GM21367 (cell line): ENCODE measurements at regions not wholly inside any gene's neighbourhood (a gene's known extent, or its start where the extent isn't known, plus 50 kb on each side); places are given as distances from the start of the nearest gene placed in this dataset.
"Not testable (repeated sequence)": the region's sequence is repeated elsewhere in the genome, so short reads cannot be mapped to it uniquely, and the experiment has no call there.

Source experiments
- ATAC-seq: cut with Tn5 transposase; IDR thresholded peaks from one replicate; pipeline ENCODE4 v1.9.1; 2021; ENCODE audit not compliant: unreplicated experiment

- ATAC-seq = no peak
These were observed 164.6 kb downstream of the OR2B2 start for GRCh38 chr6:27747637-27748036.

DNA sequence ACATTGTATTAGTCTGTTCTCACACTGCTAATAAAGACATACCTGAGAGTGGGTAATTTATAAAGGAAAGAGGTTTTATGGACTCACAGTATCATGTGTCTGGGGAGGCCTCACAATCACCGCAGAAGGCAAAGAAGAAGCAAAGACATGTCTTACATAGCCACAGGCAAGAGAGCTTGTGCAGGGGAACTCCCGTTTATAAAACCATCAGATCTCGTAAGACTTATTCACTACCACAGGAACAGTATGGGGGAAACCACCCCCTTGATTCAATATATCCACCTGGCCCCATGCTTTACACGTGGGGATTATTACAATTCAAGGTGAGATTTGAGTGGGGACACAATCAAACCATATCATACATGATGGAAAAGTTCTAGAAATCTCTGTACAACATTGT, 165.3 kb downstream of the OR2B2 start:
- not testable (repeated sequence) for ATAC-seq

GRCh38 chr6:27743787-27744186, 168.4 kb downstream of the OR2B2 start:
- ATAC-seq = no peak

DNA sequence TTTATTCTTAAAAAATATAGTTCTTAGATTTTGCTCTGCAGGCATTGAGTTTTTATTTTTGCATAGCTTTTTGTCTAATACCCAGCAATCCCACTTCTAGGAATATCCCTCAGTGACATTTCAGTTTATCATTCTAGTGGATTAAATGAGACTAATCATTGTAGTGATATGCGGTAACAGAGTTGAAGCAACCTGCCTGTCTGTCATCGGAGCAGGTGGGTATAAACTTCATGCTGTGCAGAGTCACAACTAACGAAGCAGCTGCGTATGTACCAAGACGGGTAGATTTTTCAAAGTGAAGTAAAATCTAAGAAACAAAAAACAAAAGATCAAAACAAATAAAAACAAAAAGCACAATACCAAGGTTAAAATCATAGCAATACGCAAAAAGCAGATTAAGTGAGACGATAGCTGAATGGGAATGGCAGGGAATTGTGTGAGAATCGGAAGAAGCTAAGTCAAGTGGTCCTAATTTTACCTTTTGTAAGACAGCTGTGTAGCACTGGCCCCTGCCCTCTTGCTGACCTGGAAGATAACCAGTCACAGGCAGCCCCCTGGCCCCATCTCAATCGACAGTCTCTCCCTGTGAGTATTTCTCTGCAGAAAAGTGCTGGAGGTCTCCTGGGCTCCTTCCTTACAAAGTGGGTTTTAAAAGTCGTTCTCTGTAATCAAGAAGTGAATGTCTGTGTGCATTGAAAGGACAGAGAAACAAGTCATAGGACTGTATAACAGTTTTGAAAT, 169.2 kb downstream of the OR2B2 start:
- no peak for ATAC-seq

DNA sequence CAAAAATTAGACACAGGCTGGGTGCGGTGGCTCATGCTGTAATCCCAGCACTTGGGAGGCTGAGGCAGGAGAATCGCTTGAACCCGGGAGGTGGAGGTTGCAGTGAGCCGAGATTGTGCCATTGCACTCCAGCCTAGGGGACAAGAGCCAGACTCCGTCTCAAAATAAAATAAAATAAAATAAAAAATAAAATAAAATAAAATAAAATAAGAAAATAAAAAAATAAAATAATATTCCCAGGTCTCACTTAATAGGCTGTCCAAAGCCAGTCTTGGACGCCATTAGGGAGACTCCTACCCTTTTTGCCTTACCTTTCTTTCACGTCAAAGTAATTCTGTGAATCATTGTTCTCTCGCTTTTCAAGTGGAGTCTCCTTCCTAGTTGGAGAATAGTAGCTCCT, 172.3 kb downstream of the OR2B2 start:
- not testable (repeated sequence) for ATAC-seq

DNA sequence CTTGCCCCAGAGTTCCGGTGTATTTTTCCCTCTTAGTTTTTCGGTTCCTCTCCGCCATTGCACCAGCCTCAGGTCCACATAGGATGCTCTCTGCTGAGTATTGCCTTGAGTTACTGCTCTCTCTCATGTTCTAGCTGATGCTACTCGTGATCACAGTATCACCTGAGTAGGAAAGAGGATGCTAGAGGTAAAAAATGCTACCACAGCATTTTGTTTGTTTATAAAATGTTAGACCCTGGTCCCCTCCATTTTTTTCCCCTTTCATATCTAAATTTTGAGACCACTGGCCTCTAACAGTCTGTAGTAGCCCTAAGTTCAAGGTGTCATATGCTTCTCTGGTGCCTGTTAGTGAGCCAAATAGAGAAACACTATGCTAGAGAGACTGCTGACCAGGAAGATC, 175.5 kb downstream of the OR2B2 start:
- no peak for ATAC-seq

- no peak for ATAC-seq
These were observed 183.8 kb downstream of the OR2B2 start for GRCh38 chr6:27728442-27728841.

GRCh38 chr6:27726619-27727023, 185.6 kb downstream of the OR2B2 start:
- no peak for ATAC-seq

DNA sequence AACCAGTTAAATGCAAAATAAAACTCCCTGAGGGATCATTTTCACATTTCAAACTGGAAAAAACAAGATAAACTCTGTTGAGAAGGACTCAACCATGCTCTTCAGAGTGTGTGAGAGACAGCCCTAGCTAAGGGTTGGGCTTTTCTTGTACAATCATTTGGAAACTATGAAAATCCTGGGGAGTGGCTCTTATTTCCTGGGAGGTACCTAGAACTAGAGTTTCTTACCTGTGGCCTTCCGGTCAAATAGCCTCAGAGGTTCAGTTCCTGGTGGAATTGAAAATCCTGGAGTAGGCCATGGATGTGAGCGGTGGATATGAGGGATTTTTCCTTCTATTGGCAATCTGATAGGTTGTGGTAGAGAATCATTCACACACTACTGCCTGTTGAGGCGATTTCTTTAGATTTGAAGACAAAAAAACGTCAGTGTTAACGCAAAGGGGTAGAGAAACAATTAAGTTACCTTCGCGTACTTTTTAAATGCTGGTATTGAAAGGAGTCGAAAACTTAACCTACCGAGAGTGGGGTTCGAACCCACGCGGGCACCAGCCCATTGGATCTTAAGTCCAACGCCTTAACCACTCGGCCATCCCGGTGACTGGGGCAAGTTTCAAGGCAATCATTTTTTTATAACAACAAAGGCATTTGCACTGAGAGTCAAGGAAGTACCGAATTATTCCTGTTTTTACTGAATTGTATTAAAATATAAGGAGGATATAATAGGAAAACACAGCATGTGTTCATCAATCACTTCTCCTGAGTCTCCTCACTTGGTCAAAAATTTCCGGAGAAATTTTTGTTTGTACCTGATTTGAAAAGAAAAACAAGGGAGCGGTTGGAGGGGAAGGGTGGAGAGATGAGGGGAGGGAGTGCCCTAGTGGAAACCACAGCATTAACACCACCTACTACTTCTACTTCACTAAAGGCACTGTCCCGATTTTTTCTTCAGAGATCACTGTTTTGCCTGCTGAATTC, 191.3 kb downstream of the OR2B2 start:
- no peak for ATAC-seq

- not testable (repeated sequence) for ATAC-seq
These were observed 193.2 kb downstream of the OR2B2 start for GRCh38 chr6:27719039-27719438.

DNA sequence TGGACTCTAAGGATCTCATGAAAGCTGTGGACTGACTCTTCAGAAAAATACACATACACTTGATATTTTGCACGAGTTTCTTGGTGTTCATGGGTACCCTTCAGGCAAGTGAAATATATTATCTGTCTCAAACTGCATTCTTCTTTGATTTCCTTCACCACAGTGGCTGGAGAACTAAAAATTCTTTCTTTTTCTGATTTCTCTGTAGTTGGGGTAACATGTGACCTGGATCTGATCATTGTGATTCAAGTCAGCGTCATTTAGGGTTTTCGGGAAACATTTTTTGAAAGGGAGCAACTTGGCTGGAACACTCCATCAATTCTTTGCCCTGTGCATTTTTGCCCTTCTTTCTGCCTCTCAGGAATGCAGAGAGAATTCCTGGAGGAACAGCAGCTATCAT, 205.8 kb downstream of the OR2B2 start:
- no peak for ATAC-seq

GRCh38 chr6:27700337-27700736, 211.9 kb downstream of the OR2B2 start:
- ATAC-seq = no peak

GRCh38 chr6:27694547-27694874, 217.7 kb downstream of the OR2B2 start:
- ATAC-seq = no peak

- no peak for ATAC-seq
These were observed 218.2 kb downstream of the OR2B2 start for GRCh38 chr6:27693766-27694546.

DNA sequence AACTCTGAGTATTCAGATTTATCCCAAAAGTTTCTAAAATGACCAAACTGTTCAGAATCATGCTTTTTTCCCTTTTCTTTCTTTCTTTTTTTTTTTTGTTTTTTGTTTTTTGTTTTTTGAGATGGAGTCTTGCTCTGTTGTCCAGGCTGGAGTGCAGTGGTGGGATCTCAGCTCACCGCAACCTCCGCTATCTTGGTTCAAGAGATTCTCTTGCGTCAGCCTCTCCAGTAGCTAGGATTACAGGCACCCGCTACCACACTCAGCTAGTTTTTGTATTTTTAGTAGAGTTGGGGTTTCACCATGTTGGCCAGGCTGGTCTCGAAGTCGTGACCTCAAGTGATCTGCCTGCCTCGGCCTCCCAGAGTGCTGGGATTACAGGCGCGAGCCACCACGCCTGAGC, 219.2 kb upstream of the ZNF184 start:
- ATAC-seq = not testable (repeated sequence)

DNA sequence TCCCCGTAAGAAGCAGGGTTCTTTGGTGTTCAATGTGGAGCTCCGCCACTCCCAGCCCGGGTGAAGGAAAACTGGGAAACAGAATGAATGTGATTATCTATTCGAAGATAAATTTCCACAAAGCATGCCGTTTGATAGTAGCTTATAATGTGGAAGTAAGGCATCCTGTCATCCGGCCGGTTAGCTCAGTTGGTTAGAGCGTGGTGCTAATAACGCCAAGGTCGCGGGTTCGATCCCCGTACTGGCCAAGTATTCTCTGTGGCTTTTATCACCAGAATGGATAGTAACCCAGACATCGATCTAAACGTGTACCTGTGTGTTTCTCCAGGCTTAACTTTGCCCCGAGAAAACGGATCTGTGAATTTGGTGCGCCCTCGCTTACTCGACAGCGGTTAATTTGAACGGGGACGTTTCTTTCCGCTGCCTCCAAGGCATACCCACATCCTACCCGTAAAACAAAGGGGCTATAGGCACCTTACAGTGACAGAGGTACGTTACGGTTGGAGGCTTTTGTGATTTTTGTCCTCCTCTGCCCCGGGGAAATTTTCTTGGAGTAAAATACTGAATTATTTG, 215.2 kb upstream of the ZNF184 start:
- peak; percentile 51 for ATAC-seq

DNA sequence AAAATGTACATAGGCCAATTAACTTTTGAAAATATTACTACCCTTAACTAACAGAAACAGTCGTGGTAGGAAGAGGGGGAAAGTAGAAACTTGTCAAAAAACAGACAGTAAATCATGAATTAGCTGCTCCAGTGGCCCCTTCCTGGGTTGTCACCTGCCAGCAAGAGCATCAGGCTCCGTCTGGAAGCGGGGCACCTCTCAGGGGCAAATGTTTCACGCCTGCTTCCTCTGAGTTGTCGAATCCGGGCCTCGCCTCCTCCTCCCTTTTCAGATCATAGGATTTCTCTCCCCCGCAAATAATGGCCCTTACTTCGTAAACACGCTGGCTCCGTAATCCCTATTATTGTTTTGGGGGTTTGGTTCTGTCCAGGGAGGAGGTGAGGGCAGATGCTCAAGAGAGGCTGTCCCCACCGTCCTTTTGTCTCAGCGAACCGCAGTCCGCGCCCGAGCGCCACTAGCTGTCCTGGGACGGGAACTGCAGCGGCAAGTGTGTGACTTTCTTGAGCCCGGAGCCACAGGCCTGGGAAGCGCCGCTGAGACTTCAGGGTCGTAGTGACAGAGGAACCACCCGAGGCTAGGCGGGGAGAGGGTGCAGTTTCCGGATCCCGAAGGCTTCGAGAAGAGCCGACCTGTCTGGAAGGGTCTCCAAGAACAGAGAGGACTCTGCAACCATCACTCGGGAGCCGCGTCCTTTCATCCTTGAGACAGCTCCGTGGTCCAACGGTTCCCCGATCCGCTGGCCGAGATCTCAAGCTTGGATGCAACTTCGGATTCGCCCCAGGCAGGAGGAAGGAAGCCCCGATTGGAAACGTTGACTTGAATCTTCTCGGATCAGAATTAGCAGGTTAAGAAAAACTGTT, 214.5 kb upstream of the ZNF184 start:
- peak; percentile 66 for ATAC-seq

- no peak for ATAC-seq
These were observed 212.4 kb upstream of the ZNF184 start for GRCh38 chr6:27685279-27685678.

DNA sequence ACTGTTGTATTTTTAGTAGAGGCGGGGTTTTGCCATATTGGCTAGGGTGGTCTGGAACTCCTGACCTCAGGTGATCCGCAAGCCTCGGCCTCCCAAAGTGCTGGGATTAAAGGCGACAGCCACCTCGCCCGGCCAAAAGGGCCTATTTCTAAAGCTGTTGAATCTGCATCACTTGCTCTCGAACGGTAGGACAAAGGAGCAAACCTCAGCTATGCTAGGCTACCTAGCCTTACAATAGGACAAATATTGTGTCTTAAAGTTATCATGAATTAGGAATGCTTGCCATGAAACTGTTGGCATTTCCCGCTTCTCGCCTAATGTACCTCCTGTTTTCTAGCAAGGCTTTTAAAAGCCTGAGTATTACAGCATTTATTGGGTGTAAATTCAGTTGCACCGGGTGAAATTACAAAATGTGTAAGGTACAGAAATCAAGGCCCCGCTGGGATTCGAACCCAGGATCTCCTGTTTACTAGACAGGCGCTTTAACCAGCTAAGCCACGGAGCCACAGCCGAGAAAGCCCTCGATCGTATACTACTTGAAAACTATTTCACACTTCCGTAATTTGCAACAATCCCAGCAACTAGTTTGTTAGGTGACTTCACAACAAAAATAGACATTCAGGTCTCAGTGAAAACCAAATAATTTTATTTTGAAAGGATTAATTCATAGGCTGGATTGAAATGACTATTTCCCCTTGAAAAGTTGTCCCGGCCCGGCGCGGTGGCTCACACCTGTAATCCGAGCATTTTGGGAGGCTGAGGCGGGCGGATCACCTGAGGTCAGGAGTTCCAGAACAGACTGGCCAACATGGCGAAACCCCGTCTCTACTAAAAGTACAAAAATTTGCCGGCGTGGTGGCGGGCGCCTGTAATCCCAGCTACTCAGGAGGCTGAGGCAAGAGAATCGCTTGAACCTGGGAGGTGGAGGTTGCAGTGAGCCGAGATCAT, 211.6 kb upstream of the ZNF184 start:
- ATAC-seq = no peak
